ENCODE measurements at regions not wholly inside any gene's neighbourhood (a gene's known extent, or its start where the extent isn't known, plus 50 kb on each side); places are given as distances from the start of the nearest gene placed in this dataset.

DNA sequence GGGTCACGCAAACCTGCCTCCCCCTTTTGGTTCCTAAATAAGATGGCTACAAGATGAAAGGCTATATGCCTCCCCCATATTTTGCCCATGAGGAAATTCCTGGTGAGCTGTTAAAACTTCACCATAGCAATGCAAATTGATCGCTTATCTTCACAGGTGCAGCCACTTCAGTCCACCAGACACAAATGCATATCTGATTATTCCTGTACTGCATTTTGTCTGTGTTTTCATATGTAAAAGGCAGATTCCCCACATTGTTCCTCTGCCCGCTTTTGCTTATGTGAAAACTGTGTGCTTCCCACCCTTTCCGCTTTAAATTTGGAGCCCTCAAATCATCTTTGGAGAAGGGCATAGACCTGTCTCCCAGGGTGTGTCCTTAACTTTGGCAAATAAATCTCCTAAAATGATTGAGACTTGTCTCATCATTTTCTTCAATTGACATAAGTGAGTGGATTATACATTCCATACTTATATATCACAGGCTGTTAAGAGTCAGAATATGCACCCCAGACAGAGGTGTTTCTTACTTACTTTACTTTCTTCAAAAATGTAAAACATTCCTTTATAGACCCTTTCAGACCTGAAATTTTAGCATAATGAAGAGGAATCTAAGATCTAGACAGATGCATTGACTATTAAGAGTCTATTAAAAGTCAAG is 116.4 kb downstream of the CASP12 start:
- H3K27ac ChIP-seq (replicated peaks; ENCODE audit: low read length): no peak overlapping the region
- no peak overlapping the region for H2AK5ac ChIP-seq (ENCODE audit: low read depth, low read length)
- H3K79me1 ChIP-seq (ENCODE audit: low read depth, low read length): no peaks in the 10 kb centered on the region
- no peaks in the 10 kb centered on the region for H3K27me3 ChIP-seq (ENCODE audit: control insufficient read depth in 3 of 3, insufficient read depth in 3 of 3, low read depth in 1 of 3, low read length in 3 of 3)
- no peak overlapping the region for H4K91ac ChIP-seq (ENCODE audit: low read depth, low read length, poor library complexity)
- WGBS, 2 donors (ENCODE audit: extremely low coverage in 2 of 2, insufficient read length in 2 of 2, insufficient replicate concordance in 1 of 2): no CpG with 5 or more reads among the region's 4 CpGs
- H3K23ac ChIP-seq (ENCODE audit: low read depth, low read length, poor library complexity): no peak overlapping the region
- H3K14ac ChIP-seq (ENCODE audit: low read length): no peak overlapping the region
- no peaks in the 10 kb centered on the region for H3K9me3 ChIP-seq (replicated peaks in 1 of 2; ENCODE audit: control insufficient read depth in 2 of 2, insufficient read depth in 1 of 2, low read depth in 1 of 2, low read length in 2 of 2)
- no peak overlapping the region for H3K4ac ChIP-seq (ENCODE audit: low read length)
- H2BK5ac ChIP-seq (ENCODE audit: low read length): no peak overlapping the region
- H2BK12ac ChIP-seq (ENCODE audit: low read length): no peak overlapping the region
- no peak overlapping the region for H2BK120ac ChIP-seq (ENCODE audit: low read depth, low read length)
- no peak overlapping the region for H2AFZ ChIP-seq (ENCODE audit: low read length)
- H2BK15ac ChIP-seq (ENCODE audit: low read length): no peak overlapping the region
- H3K18ac ChIP-seq (ENCODE audit: low read length): no peak overlapping the region
- no peaks in the 10 kb centered on the region for H3K36me3 ChIP-seq (replicated peaks in 1 of 2; ENCODE audit: control insufficient read depth in 2 of 2, insufficient read depth in 2 of 2, low read length in 2 of 2)
- no peaks in the 10 kb centered on the region for H3K4me1 ChIP-seq (ENCODE audit: control insufficient read depth in 2 of 2, insufficient read depth in 1 of 2, low read depth in 1 of 2, low read length in 2 of 2)
- no peak for DNase-seq (ENCODE audit: low spot score)
- no peak overlapping the region for H3K4me3 ChIP-seq (ENCODE audit: low read length in 2 of 2)
- H4K8ac ChIP-seq (ENCODE audit: low read depth, low read length): no peak overlapping the region
- H3K9ac ChIP-seq (ENCODE audit: low read depth, low read length, poor library complexity): no peak overlapping the region
- H3K4me2 ChIP-seq (ENCODE audit: insufficient read depth, low read length, poor library complexity, severe bottlenecking): no peak overlapping the region

DNA sequence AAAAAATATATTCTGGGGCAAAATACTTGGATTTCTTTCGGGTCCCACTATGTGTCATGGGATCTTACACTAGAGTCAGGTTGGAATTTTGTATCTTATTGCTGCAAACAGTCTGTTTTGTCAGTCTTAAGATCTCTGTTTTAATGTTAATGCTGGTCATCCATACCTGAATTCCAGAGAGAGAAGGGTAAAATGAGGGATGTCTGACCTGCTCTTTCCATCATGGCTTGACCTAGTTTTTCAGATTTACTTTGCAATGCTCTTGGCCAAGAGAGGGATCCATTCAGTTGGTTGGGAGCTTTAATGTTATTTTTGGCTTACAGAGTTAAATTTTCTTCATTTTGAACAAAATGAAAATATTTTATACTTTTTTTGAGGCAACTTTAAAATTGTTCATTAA is 117.2 kb downstream of the CASP12 start:
- Histone ChIP-seq H4K91ac (ENCODE audit: low read depth, low read length, poor library complexity) (no peak overlapping the region), H3K23ac (ENCODE audit: low read depth, low read length, poor library complexity) (no peak overlapping the region), H3K79me1 (ENCODE audit: low read depth, low read length) (no peaks in the 10 kb centered on the region), H3K36me3 (replicated peaks in 1 of 2; ENCODE audit: control insufficient read depth in 2 of 2, insufficient read depth in 2 of 2, low read length in 2 of 2) (no peaks in the 10 kb centered on the region), H3K18ac (ENCODE audit: low read length) (no peak overlapping the region), H4K8ac (ENCODE audit: low read depth, low read length) (no peak overlapping the region), H3K9me3 (replicated peaks in 1 of 2; ENCODE audit: control insufficient read depth in 2 of 2, insufficient read depth in 1 of 2, low read depth in 1 of 2, low read length in 2 of 2) (no peaks in the 10 kb centered on the region), H3K4me1 (ENCODE audit: control insufficient read depth in 2 of 2, insufficient read depth in 1 of 2, low read depth in 1 of 2, low read length in 2 of 2) (no peaks in the 10 kb centered on the region), H3K14ac (ENCODE audit: low read length) (no peak overlapping the region), H2BK15ac (ENCODE audit: low read length) (no peak overlapping the region), H2AK5ac (ENCODE audit: low read depth, low read length) (no peak overlapping the region), H3K27ac (replicated peaks; ENCODE audit: low read length) (no peak overlapping the region), H3K9ac (ENCODE audit: low read depth, low read length, poor library complexity) (no peak overlapping the region), H3K4me2 (ENCODE audit: insufficient read depth, low read length, poor library complexity, severe bottlenecking) (no peak overlapping the region), H2AFZ (ENCODE audit: low read length) (no peak overlapping the region), H2BK12ac (ENCODE audit: low read length) (no peak overlapping the region), H2BK5ac (ENCODE audit: low read length) (no peak overlapping the region), H2BK120ac (ENCODE audit: low read depth, low read length) (no peak overlapping the region), H3K27me3 (ENCODE audit: control insufficient read depth in 3 of 3, insufficient read depth in 3 of 3, low read depth in 1 of 3, low read length in 3 of 3) (no peaks in the 10 kb centered on the region), H3K4me3 (ENCODE audit: low read length in 2 of 2) (no peak overlapping the region), H3K4ac (ENCODE audit: low read length) (no peak overlapping the region)
- no peak for DNase-seq (ENCODE audit: low spot score)
- WGBS, 2 donors (ENCODE audit: extremely low coverage in 2 of 2, insufficient read length in 2 of 2, insufficient replicate concordance in 1 of 2): no CpG with 5 or more reads among the region's 1 CpG

GRCh38 chr11:104776501-104777170 is 121.6 kb downstream of the CASP12 start:
- H3K27me3 ChIP-seq (ENCODE audit: control insufficient read depth in 3 of 3, insufficient read depth in 3 of 3, low read depth in 1 of 3, low read length in 3 of 3): no peaks in the 10 kb centered on the region
- no peak overlapping the region for H4K8ac ChIP-seq (ENCODE audit: low read depth, low read length)
- no peaks in the 10 kb centered on the region for H3K79me1 ChIP-seq (ENCODE audit: low read depth, low read length)
- no peak overlapping the region for H3K14ac ChIP-seq (ENCODE audit: low read length)
- H2BK5ac ChIP-seq (ENCODE audit: low read length): no peak overlapping the region
- no peak overlapping the region for H4K91ac ChIP-seq (ENCODE audit: low read depth, low read length, poor library complexity)
- H3K4ac ChIP-seq (ENCODE audit: low read length): no peak overlapping the region
- H3K4me2 ChIP-seq (ENCODE audit: insufficient read depth, low read length, poor library complexity, severe bottlenecking): no peak overlapping the region
- no peak overlapping the region for H2AFZ ChIP-seq (ENCODE audit: low read length)
- WGBS, 2 donors (ENCODE audit: extremely low coverage in 2 of 2, insufficient read length in 2 of 2, insufficient replicate concordance in 1 of 2): no CpG with 5 or more reads among the region's 3 CpGs
- H2BK15ac ChIP-seq (ENCODE audit: low read length): no peak overlapping the region
- H3K9ac ChIP-seq (ENCODE audit: low read depth, low read length, poor library complexity): no peak overlapping the region
- DNase-seq (ENCODE audit: low spot score): no peak
- H2BK12ac ChIP-seq (ENCODE audit: low read length): no peak overlapping the region
- H2AK5ac ChIP-seq (ENCODE audit: low read depth, low read length): no peak overlapping the region
- no peak overlapping the region for H3K18ac ChIP-seq (ENCODE audit: low read length)
- H3K9me3 ChIP-seq (replicated peaks in 1 of 2; ENCODE audit: control insufficient read depth in 2 of 2, insufficient read depth in 1 of 2, low read depth in 1 of 2, low read length in 2 of 2): no peaks in the 10 kb centered on the region
- no peak overlapping the region for H3K4me3 ChIP-seq (ENCODE audit: low read length in 2 of 2)
- no peak overlapping the region for H3K23ac ChIP-seq (ENCODE audit: low read depth, low read length, poor library complexity)
- no peak overlapping the region for H3K27ac ChIP-seq (replicated peaks; ENCODE audit: low read length)
- no peak overlapping the region for H2BK120ac ChIP-seq (ENCODE audit: low read depth, low read length)
- no peaks in the 10 kb centered on the region for H3K36me3 ChIP-seq (replicated peaks in 1 of 2; ENCODE audit: control insufficient read depth in 2 of 2, insufficient read depth in 2 of 2, low read length in 2 of 2)
- H3K4me1 ChIP-seq (ENCODE audit: control insufficient read depth in 2 of 2, insufficient read depth in 1 of 2, low read depth in 1 of 2, low read length in 2 of 2): no peaks in the 10 kb centered on the region

DNA sequence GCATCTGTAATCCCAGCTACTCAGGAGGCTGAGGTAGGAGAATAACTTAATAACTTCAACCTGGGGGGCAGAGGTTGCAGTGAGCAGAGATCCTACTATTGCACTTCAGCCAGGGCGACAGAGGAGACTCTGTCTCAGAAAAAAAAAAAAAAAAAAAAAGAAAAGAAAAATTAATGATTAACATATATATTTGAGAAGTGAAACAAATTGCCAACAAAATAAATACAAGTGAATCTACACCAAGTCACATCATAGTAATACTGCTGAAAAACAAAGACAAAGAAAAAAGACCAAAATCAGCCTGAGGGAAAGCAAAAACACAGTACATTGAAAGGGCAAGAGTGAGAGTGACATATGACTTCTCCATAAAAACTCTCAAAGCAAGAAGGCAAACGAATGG is 123.7 kb downstream of the CASP12 start:
- no peak overlapping the region for H4K8ac ChIP-seq (ENCODE audit: low read depth, low read length)
- H3K9me3 ChIP-seq (replicated peaks in 1 of 2; ENCODE audit: control insufficient read depth in 2 of 2, insufficient read depth in 1 of 2, low read depth in 1 of 2, low read length in 2 of 2): no peaks in the 10 kb centered on the region
- H2BK15ac ChIP-seq (ENCODE audit: low read length): no peak overlapping the region
- no peak overlapping the region for H3K23ac ChIP-seq (ENCODE audit: low read depth, low read length, poor library complexity)
- no peak overlapping the region for H2AK5ac ChIP-seq (ENCODE audit: low read depth, low read length)
- no peaks in the 10 kb centered on the region for H3K79me1 ChIP-seq (ENCODE audit: low read depth, low read length)
- no peak overlapping the region for H3K4ac ChIP-seq (ENCODE audit: low read length)
- no peak overlapping the region for H2AFZ ChIP-seq (ENCODE audit: low read length)
- no peak for DNase-seq (ENCODE audit: low spot score)
- no peak overlapping the region for H2BK120ac ChIP-seq (ENCODE audit: low read depth, low read length)
- no peak overlapping the region for H3K9ac ChIP-seq (ENCODE audit: low read depth, low read length, poor library complexity)
- no peak overlapping the region for H3K27ac ChIP-seq (replicated peaks; ENCODE audit: low read length)
- no peaks in the 10 kb centered on the region for H3K4me1 ChIP-seq (ENCODE audit: control insufficient read depth in 2 of 2, insufficient read depth in 1 of 2, low read depth in 1 of 2, low read length in 2 of 2)
- no peak overlapping the region for H2BK12ac ChIP-seq (ENCODE audit: low read length)
- no peak overlapping the region for H3K18ac ChIP-seq (ENCODE audit: low read length)
- no peak overlapping the region for H4K91ac ChIP-seq (ENCODE audit: low read depth, low read length, poor library complexity)
- no peak overlapping the region for H3K4me3 ChIP-seq (ENCODE audit: low read length in 2 of 2)
- no peak overlapping the region for H2BK5ac ChIP-seq (ENCODE audit: low read length)
- H3K36me3 ChIP-seq (replicated peaks in 1 of 2; ENCODE audit: control insufficient read depth in 2 of 2, insufficient read depth in 2 of 2, low read length in 2 of 2): no peaks in the 10 kb centered on the region
- WGBS, 2 donors (ENCODE audit: extremely low coverage in 2 of 2, insufficient read length in 2 of 2, insufficient replicate concordance in 1 of 2): no CpG with 5 or more reads among the region's 2 CpGs
- no peak overlapping the region for H3K14ac ChIP-seq (ENCODE audit: low read length)
- H3K27me3 ChIP-seq (ENCODE audit: control insufficient read depth in 3 of 3, insufficient read depth in 3 of 3, low read depth in 1 of 3, low read length in 3 of 3): no peaks in the 10 kb centered on the region
- H3K4me2 ChIP-seq (ENCODE audit: insufficient read depth, low read length, poor library complexity, severe bottlenecking): no peak overlapping the region

All from neuronal stem cell (in vitro differentiated cells).